A673 (cell line): ENCODE measurements at regions not wholly inside any gene's neighbourhood (a gene's known extent, or its start where the extent isn't known, plus 50 kb on each side); places are given as distances from the start of the nearest gene placed in this dataset.

Source experiments
- BruUV-seq: library from RNA; stranded (reverse); fragments of 400-500 nt; replicated peaks from 2 replicates; lab custom pipeline; 2021; lab: Mats Ljungman, UMichigan
- CTCF ChIA-PET: fragments of 300-600 bp; sonication (Branson Sonifier 250); formaldehyde crosslinking; loops from one replicate; lab custom pipeline; 2022; ENCODE audit warnings: antibody characterized with exemption; lab: Charles Lee
- POLR2A ChIA-PET: fragments of 300-600 bp; sonication (Branson Sonifier 250); formaldehyde crosslinking; loops from one replicate; lab custom pipeline; 2022; ENCODE audit warnings: antibody characterized with exemption; ENCODE audit not compliant: low non-redundant PET; lab: Charles Lee
- DNase-seq: peaks from one replicate; pipeline ENCODE4 v3.0.0-alpha.2; 2015; ENCODE audit warnings: low spot score
- H3K27ac ChIP-seq: fragments of 200-600 bp; sonication (generic); 2 replicates; pipeline ENCODE4 v1.5.1; 2016; ENCODE audit warnings: mixed run types, low read depth, mild to moderate bottlenecking, mixed read lengths, antibody characterized with exemption, low read length; ENCODE audit not compliant: poor library complexity, severe bottlenecking
- H3K27me3 ChIP-seq: fragments of 200-600 bp; sonication (generic); replicated peaks from 2 replicates; pipeline ENCODE4 v1.6.1; 2017; ENCODE audit warnings: mixed run types, low read depth, mild to moderate bottlenecking, mixed read lengths, antibody characterized with exemption, low read length; ENCODE audit not compliant: insufficient read depth, poor library complexity
- H3K36me3 ChIP-seq: fragments of 200-600 bp; sonication (generic); 2 replicates; pipeline ENCODE4 v1.6.1; 2016; ENCODE audit warnings: mixed run types, mild to moderate bottlenecking, mixed read lengths, antibody characterized with exemption, low read length; ENCODE audit not compliant: insufficient read depth, poor library complexity, severe bottlenecking
- H3K4me1 ChIP-seq: fragments of 200-600 bp; sonication (generic); 2 replicates; pipeline ENCODE4 v1.6.1; 2017; ENCODE audit warnings: mixed run types, mild to moderate bottlenecking, mixed read lengths, antibody characterized with exemption, low read length; ENCODE audit not compliant: insufficient read depth, poor library complexity, severe bottlenecking
- H3K4me3 ChIP-seq: fragments of 200-600 bp; sonication (generic); 2 replicates; pipeline ENCODE4 v1.5.1; 2016; ENCODE audit warnings: low read depth, mixed run types, mild to moderate bottlenecking, mixed read lengths, low read length; ENCODE audit not compliant: poor library complexity, severe bottlenecking
- H3K9me3 ChIP-seq: fragments of 200-600 bp; sonication (generic); 2 replicates; pipeline ENCODE4 v1.6.1; 2016; ENCODE audit warnings: mixed run types, low read depth, mild to moderate bottlenecking, mixed read lengths, antibody characterized with exemption, low read length; ENCODE audit not compliant: poor library complexity, severe bottlenecking
- EZH2 ChIP-seq: fragments of 200-600 bp; sonication (generic); IDR thresholded peaks from 2 replicates; pipeline ENCODE4 v1.6.1; 2017; ENCODE audit warnings: borderline replicate concordance, low read depth, mild to moderate bottlenecking, mixed read lengths, antibody characterized with exemption, low read length; ENCODE audit not compliant: poor library complexity, severe bottlenecking
- intact Hi-C: fragments of 100-400 bp; cut with micrococcal nuclease; formaldehyde crosslinking; loops from one replicate; pipeline ENCODE4 v1.10.0; 2022; ENCODE audit not compliant: unreplicated experiment
- TF ChIP-seq, protein P1 (sequence below): fragments of 300-800, 200-600 bp; sonication (generic); conservative IDR thresholded peaks from 2 replicates; pipeline ENCODE4 v1.5.1; 2017; ENCODE audit warnings: low read depth, mild to moderate bottlenecking, antibody characterized with exemption, low read length, moderate library complexity, mixed read lengths

DNA sequence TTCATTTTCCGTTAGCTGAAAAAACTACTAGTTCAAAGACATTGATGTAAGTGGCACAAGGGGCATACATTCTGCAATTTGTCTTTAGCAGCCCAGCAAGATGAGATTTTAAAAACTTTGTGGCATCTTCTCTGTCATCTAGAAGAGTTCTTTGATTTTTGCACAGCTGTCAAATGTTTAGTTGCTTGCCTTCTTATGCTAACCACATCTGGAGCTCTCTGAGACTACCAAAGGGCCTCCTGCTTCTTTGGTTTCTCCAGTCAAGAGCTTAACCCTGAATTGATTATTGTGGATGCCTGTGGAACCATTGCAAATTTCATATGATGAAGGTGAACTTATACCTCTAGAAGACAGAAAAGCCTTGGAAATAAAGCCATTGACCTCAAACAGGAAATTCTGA is 468.7 kb upstream of the RGMA start:
- H3K36me3 ChIP-seq, result no peaks in the 10 kb centered on the region
- BruUV-seq, result no TSS peak
- intact Hi-C loops, result no loop called here
- no peak overlapping the region for H3K4me3 ChIP-seq
- ChIA-PET CTCF (no interaction called here), POLR2A (no interaction called here)
- no peak overlapping the region for H3K27ac ChIP-seq
- TF ChIP-seq, protein P1, sequence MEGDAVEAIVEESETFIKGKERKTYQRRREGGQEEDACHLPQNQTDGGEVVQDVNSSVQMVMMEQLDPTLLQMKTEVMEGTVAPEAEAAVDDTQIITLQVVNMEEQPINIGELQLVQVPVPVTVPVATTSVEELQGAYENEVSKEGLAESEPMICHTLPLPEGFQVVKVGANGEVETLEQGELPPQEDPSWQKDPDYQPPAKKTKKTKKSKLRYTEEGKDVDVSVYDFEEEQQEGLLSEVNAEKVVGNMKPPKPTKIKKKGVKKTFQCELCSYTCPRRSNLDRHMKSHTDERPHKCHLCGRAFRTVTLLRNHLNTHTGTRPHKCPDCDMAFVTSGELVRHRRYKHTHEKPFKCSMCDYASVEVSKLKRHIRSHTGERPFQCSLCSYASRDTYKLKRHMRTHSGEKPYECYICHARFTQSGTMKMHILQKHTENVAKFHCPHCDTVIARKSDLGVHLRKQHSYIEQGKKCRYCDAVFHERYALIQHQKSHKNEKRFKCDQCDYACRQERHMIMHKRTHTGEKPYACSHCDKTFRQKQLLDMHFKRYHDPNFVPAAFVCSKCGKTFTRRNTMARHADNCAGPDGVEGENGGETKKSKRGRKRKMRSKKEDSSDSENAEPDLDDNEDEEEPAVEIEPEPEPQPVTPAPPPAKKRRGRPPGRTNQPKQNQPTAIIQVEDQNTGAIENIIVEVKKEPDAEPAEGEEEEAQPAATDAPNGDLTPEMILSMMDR, result no peak
- no peak for TF ChIP-seq EZH2
- no peaks in the 10 kb centered on the region for H3K27me3 ChIP-seq
- no peaks in the 10 kb centered on the region for H3K9me3 ChIP-seq
- H3K4me1 ChIP-seq, result no peaks in the 10 kb centered on the region
- no peak for DNase-seq

DNA sequence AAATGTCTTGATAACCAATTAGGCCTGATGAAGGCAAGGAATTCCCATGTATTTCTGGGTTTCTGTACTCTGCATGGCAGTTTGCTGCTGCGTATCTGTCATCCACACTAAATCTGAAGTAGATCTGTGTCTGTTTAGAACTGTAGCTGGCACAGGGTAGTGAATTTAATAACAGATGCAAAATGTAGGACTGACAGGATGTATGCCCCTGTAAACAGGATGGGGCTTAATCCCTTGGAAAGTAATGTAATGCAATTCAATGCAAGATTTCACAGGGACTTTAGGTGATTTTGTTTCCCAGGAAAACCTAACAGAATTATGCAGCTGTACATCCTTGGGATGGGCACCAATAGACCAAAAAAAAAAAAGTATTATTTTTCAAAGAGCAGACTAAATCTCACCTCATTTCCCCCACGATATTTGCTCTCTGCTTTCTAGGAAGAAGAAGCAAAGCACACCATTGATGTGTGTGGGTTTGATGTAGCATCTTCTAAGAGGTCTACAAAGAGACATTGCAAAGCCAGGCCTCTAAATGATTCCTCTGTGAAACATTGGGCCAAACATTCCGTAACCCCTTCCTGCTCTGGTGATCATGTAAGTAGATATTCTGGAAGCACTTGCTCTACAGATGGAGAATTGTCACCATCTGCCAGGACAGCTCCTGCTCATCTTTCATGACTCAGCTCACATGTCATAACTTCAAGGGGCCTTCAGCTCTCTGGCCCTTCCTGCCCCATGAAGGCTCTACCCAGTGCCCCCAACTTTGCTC is 464.3 kb upstream of the RGMA start:
- Histone ChIP-seq H3K27me3 (no peaks in the 10 kb centered on the region), H3K27ac (no peak overlapping the region), H3K36me3 (no peaks in the 10 kb centered on the region), H3K4me3 (no peak overlapping the region), H3K9me3 (no peaks in the 10 kb centered on the region), H3K4me1 (no peaks in the 10 kb centered on the region)
- no peak for TF ChIP-seq EZH2
- TF ChIP-seq, protein P1, result no peak
- BruUV-seq, result no TSS peak
- intact Hi-C loops, result no loop called here
- ChIA-PET CTCF (no interaction called here), POLR2A (no interaction called here)
- DNase-seq, result no peak

DNA sequence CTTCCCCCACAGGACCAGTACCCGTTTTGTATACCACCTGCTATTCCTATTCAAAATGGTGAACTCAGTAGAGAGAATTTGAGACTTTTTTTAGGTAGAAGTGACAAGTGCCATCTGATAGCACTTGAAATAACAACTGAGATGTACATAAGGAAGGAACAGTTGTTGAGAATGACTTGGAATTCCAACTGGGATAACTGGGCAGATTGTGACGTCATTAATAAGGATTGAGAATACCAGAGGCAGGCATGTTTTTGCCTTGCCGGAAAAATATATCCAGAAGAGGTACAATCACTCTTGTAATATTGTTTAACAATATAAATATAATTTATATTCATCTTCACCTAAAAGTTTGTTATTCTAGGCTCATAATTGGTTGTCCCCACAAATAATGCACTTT is 454.1 kb upstream of the RGMA start:
- no peaks in the 10 kb centered on the region for H3K27me3 ChIP-seq
- H3K36me3 ChIP-seq, result no peaks in the 10 kb centered on the region
- ChIA-PET POLR2A (no interaction called here), CTCF (no interaction called here)
- H3K4me1 ChIP-seq, result no peaks in the 10 kb centered on the region
- H3K27ac ChIP-seq, result no peak overlapping the region
- no peak overlapping the region for H3K4me3 ChIP-seq
- DNase-seq, result no peak
- intact Hi-C loops, result no loop called here
- no peak for TF ChIP-seq EZH2
- TF ChIP-seq, protein P1, result no peak
- BruUV-seq, result no TSS peak
- H3K9me3 ChIP-seq, result no peaks in the 10 kb centered on the region
